ENCODE measurements at regions not wholly inside any gene's neighbourhood (a gene's known extent, or its start where the extent isn't known, plus 50 kb on each side); places are given as distances from the start of the nearest gene placed in this dataset.

DNA sequence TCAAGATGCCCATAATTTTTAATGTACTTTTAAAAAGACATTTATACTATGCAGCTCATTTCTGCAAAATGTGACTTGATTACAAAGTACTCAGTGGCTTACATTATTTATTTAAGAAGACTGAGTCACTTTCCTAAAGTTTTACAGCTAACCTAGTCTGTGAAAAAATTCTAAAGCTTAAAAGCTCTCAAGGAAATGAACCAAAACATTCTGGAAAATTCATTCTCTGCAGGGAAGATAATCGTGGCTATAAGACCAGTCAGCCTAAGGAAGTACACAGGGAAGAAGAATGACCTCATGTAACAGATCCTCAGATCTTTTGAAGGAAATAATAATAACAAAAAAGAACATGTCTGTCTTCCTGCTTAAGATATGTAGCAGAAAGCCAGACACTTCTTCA lies 232.1 kb upstream of the STK17B start:
- no peak for TF ChIP-seq CTCF (conservative IDR thresholded peaks at IDR 0.05)
- no peak overlapping the region for H3K27ac ChIP-seq

DNA sequence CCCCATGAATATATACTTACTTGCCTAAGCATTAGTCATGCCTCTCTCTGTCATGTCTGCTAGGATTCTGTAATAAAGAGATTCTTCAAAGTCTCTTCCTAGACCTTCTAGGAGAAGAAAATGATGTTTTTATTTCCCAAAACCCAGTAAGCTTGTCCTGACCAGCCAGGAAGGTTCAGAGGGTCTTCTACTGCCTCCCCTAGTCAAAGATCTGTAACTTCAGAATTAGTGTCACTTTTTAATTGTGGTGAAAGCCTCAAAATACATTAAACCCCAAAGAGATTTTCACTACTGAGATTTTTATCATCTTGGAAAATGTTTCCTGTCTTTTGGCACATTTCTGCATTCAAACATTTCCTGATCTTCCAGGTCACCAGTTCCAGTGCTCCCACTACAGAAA lies 232.9 kb upstream of the STK17B start:
- H3K27ac ChIP-seq: no peak overlapping the region
- no peak for TF ChIP-seq CTCF (conservative IDR thresholded peaks at IDR 0.05)

DNA sequence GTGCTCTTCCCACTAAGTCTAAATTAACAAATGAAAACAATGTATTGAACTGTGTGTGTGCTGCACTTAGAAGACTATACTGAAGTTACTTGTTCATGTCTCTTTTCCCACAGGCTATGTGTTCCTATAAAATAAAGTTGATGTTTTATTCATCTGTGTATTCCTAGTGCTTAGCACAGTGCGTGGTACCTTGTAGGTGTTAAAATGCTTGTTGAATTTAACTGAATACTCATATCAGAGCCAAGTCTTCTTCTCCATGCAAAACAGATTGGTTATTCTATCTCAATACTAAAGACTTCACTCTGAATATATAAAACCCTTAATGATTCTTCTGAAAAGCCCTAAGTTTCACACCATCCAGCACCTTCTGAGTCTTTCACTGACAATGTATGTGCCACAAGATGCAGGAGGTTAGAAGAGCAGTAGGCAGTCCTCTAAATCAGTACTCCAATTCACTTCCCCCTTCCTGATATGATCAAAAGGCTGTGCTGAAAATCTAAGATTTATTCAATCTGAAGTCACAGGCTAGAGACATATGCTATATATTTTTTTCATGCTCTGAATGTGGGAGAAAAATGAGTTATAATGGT lies 231.7 kb upstream of the CCDC150 start:
- no peak for TF ChIP-seq CTCF (conservative IDR thresholded peaks at IDR 0.05)
- no peak overlapping the region for H3K27ac ChIP-seq

GRCh38 chr2:196409376-196409775 lies 230.1 kb upstream of the CCDC150 start:
- TF ChIP-seq CTCF (conservative IDR thresholded peaks at IDR 0.05): no peak
- H3K27ac ChIP-seq: no peak overlapping the region

- no peak for TF ChIP-seq CTCF (conservative IDR thresholded peaks at IDR 0.05)
- H3K27ac ChIP-seq: no peak overlapping the region
Measured at GRCh38 chr2:196410008-196410407, 229.5 kb upstream of the CCDC150 start.

DNA sequence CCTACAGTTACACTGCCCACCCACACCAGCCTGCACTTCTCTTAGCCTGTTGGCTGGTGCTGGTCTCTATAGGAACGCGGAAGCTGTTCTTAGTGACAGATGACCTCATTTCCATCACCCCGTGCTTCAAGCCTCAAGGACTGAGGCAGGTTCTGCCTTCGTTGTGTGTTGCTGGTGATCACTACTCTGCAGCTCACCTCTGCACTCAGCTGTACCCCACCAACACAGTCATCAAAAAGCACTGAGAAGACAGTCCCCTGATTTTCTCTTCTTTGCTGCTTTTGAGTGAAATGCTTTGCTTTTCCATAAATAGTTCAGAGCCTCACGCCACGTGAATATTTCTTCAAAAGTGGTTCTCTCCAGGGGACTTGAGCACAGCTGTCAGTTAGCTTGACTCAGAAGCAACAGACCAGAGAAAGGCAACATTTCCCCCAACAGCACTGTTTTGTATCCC lies 225.7 kb upstream of the CCDC150 start:
- TF ChIP-seq CTCF (conservative IDR thresholded peaks at IDR 0.05): no peak
- no peak overlapping the region for H3K27ac ChIP-seq

DNA sequence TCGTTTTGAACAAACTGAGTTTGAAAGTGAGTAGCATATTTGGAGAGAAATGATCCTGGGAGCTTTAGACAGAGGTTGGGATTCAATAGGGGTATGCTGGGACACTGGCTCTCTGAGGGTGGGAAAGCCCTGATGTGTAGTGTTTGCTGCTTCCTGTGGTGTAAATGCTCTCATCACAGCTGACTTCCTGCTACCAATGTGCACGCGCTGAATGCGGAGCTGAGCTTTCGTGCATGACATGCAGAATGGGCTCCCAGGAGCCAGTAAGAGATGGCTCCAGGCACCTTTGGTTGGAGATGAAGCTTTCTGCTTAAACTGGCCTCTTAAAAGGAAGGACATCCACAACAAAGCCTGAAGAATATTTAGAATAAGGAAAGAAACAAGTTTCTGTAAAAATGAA lies 224.1 kb upstream of the CCDC150 start:
- H3K27ac ChIP-seq: no peak overlapping the region
- no peak for TF ChIP-seq CTCF (conservative IDR thresholded peaks at IDR 0.05)

All from VCaP (cell line).